ENCODE measurements at regions not wholly inside any gene's neighbourhood (a gene's known extent, or its start where the extent isn't known, plus 50 kb on each side); places are given as distances from the start of the nearest gene placed in this dataset.
"Not testable (repeated sequence)": the region's sequence is repeated elsewhere in the genome, so short reads cannot be mapped to it uniquely, and the experiment has no call there.

DNA sequence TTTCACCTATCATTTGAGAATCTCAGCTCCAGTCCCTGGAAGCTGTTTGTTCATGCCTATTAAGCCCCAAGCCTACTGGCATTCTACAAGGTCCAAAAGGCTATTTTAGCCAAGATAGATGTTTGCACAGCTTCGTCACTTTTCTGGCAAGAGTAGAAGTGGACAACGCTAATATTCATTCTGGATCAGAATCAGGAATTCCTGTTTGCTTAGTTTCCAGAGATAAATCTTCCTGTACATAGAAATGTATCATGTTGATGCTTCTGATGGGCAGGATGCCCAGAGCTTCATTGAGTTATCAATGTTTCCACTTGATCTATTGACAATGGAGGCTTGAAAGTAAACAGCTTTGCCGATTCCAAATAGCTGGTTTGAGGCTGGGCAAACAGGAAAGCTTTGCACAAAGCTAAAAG lies 260.7 kb upstream of the CA10 start:
- DNase-seq: peak in 7 of 56 donors; percentile 0 to 29 (median 8)

DNA sequence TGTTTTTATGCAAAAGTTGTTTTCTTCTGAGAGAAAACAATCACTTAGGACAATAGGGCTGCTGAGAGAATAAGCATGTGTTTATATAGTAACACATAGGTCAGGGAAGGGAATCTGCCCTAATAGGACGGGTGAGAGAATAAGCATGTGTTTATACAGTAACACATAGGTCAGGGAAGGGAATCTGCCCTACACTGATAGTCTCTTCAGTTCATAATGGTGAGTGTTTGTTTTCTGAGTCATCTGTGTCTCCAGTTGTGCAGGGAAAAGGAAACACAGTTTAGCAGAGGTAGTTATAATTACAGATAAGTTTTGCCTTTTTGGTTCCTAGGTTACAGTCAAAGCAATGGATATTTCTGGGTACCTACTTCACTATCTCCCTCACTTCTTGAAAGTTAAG lies 252.3 kb upstream of the CA10 start:
- DNase-seq: no peak

DNA sequence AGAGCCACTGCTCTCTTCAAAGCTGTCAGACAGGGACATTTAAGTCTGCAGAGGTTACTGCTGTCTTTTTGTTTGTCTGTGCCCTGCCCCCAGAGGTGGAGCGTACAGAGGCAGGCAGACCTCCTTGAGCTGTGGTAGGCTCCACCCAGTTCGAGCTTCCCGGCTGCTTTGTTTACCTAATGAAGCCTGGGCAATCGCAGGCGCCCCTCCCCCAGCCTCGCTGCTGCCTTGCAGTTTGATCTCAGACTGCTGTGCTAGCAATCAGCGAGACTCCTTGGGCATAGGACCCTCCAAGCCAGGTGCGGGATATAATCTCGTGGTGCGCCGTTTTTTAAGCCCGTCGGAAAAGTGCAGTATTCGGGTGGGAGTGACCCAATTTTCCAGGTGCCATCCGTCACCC lies 250.7 kb upstream of the CA10 start:
- DNase-seq: not testable (repeated sequence)

DNA sequence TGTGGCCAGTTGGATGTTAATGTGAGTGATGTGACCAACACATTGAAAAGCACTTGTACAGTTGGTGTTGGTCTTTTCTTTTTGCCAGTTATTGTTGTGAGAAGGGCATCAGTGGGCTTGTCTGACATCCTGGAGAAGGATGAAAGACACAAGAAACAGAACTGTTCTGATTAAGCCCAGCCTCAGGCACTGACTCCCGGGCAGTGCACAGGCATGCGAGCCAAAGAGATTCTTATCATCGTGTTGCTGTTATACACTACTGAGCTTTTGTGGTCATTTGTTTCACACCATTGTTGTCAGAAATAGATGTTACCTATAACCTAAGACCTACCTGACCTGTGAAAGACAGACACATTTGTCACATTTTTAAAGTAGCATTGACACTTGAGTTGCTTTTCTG lies 236.8 kb upstream of the CA10 start:
- no peak for DNase-seq

DNA sequence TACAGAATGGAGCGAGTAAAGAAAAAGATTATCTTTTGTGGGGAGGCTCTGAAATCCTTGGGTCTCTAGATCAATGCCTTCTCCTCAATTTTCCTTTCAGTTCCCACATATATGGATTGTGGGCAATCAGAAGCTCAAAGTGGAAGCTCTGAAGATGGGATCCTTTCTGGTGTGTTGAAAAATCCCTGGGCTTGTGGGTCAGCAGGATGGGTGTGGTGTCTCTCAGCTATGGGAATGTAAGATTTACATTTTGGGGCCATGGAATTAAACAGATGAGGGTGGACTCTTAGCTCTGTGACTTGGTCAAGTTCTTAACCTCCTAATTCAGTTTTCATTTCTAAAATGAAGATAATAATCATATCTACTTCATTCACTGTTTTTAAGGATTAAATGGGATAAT lies 231.9 kb upstream of the CA10 start:
- no peak for DNase-seq

DNA sequence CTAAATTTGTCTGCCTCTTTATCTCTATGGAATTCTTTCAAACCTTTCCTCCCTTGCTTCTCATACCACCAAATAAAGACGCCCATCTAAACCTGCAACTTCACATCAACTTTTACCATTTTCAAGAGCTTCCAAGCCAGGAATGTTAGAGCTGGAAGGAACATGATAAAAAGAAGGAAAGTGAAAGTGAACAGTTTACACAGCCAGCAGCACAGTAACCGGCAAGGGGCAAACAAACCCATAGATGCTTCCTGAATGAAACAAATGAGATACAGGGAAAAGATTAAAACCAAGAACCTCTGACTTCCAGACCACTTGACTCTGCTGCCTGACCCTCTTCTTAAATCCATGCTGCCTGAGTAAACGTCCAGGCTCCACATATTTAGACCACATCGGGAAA lies 231.1 kb upstream of the CA10 start:
- DNase-seq: no peak

DNA sequence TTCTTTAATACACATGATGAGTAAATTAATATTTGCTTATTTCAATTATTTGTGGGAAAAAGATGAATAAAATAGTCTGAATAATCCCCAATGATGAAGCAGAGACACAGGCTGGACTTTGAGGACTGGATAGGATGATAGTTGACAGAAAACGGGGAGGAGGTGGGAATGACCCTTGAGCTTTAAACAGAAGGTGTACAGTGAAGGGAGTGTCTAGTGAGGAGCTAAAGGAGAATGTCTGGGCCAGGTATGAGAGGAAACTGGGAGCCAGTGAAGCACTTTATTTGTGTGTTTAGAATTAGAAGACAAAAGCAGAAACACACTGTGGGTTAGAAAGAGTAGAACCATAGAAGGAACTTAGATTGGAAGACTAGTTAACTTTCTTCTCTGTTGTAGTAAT lies 230.4 kb upstream of the CA10 start:
- no peak for DNase-seq

DNA sequence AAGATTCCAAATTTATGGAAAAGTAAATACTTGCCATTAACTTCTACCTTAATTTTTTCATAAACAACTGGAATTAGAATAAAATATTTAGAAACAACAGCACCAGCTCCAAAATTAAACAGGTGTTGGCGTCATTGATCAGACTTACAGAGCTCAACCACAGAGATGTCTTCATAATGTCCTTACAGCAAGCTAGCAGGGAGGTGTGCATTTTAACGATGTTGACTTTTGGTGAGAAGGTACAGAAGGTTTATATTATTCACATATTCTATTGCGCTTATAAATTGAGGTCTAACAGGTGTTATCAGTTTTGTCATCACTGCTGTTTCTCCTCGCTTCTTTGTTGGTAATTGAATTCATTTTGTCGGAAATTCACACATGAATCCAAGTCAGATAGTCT lies 226.2 kb upstream of the CA10 start:
- no peak for DNase-seq

DNA sequence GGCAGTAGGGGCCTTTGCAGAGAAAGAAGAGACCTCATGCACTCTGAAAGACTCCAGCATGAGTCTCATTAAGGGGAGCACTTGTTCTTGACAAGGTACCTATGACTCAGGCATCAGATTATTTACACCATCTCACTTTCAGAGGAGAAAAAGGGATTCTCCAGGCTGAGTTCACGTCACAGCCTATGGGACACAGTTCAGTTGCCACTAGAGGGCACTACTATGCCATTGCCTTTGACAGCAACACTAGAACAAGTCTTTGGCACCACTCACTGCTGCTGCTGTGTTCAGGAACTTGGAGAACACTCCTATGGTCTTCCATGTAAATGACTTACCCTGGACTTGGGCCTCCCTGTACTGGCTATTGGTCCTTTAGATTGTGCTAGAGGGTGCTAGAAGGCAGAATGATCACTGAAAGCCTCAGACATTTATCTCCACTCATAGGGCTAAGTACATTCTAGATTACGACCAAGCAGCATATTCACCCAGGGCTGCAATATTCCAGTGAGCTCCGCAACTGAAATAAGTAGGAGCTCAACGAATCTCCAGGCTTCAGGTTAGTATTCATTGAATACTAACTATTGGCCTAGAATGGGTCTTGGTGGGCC lies 225.1 kb upstream of the CA10 start:
- DNase-seq: peak in 45 of 56 donors; percentile 1 to 77 (median 26)

DNA sequence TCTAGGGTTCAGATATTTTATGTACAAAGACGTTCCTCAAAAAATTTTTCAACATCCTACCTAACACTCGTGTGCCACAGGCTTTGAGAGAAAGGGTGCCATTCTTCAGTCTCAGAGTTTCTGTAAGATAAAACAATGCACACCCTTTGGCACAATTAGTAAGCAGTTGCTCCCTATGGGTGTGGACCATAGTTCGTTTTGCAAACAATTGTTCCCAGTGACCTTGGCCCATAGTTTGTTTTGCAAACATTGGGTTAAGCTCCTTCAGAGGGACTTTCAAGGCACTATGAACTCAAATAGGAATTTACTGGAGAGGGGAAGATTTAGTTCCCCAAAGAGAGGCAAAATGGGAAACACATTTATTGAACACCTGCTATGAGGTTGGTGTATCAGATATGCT lies 220.3 kb upstream of the CA10 start:
- DNase-seq: no peak

DNA sequence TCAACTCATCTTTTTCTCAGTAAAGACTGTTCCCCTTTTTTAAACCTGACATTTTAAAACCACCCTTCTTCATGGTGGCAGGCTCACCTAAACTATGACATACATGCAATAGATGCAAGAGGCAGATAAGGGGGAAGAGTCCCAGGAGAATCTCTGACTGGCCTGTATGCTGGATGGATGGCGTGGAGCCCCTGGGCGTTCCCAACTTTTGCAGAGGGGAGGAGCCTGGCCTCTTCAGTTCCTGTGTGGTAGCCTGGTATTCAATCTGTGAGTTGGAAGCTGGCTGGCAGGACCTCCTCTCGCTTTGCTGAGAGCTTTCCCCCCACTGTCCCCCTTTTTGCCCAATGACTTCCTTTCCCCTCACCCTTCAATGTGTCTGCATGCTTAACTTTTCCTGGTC lies 217.6 kb upstream of the CA10 start:
- no peak for DNase-seq

DNA sequence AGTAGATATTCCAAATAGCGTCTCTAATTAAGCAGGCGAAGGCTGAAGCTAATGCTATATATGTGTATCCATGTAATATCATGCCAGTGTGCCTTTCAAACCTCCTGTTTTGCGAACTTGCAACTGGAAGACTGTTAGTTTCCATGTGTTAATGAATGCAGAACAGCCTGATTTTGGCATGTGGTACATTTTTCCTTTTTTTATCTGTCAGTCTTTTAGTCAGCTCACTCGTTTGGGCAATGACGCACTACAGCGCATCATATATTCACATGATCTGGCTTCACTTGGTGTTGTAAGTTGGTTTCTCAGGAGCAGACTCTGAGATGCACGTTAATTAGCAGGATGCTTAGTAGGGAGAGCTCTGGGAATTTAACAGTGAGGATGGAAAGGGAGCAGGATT lies 210.4 kb upstream of the CA10 start:
- no peak for DNase-seq

DNA sequence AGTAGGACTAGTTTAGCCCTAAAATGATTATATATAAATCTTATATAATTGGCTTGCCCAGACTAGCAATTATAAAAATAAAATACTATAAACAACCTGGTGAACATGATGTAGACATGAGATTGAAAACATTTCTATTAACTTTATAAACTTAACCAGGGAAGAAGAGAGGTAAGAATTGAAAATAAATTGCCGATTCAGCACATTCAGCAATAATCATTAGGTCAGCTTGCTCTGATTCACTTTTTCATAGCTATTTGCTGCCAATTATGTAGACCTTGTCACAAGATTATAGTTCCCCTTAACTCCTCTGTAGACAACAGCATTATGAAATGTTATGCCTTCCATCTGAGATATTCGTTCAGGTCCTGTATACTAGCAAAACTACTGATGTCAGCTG lies 199.3 kb upstream of the CA10 start:
- no peak for DNase-seq

DNA sequence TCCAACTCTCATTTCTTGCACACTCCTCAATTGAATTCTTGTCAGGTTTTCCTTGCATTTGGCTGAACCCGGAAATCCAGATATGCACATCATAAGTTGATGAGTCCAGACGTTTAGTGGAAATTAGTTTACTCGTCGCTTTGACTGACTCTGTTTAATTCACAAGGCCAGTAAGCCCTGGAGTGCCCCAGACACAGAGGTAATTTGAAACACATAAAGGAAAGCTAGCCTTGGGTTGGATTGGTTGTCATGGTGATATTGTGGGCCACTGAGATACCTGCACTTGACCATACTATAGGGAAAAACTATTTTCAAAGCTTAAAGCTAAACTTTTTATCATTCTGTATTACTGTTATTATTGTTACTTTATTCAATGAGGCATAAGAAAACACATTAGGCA lies 178.3 kb upstream of the CA10 start:
- no peak for DNase-seq

DNA sequence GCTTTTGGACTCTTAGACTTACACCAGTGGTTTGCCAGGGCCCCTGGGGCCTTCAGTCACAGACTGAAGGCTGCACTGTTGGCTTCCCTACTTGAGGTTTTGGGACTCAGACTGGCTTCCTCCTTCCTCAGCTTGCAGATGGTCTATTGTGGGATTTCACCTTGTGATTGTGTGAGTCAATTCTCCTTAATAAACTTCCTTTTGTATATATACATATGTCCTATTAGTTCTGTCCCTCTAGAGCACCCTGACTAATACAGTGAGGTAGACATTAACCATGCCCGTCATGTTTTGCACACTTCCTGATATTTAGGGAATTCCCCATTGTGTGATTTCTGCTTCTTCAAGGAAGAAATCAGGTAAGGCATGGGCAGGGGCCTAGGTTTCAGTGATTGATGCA lies 147.8 kb upstream of the CA10 start:
- no peak for DNase-seq

DNA sequence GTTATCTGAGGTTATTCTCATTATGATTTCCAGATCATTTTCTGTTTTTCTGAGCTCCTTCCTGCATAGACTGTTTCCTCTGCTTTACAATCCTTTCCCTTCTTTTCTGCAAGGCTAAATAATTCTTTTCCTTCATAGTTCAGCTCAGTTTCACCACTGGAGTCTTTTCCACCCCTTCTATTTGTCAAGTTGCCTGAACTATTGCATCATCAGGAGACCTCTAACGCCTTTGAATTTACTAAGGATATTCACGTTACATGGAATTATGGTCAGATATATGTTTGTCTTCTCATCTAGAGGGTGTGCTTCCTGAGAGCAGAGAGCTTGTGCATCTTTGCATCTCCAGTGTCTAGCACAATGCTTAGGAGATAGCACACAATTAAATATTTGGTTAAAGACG lies 140.4 kb upstream of the CA10 start:
- DNase-seq: no peak

DNA sequence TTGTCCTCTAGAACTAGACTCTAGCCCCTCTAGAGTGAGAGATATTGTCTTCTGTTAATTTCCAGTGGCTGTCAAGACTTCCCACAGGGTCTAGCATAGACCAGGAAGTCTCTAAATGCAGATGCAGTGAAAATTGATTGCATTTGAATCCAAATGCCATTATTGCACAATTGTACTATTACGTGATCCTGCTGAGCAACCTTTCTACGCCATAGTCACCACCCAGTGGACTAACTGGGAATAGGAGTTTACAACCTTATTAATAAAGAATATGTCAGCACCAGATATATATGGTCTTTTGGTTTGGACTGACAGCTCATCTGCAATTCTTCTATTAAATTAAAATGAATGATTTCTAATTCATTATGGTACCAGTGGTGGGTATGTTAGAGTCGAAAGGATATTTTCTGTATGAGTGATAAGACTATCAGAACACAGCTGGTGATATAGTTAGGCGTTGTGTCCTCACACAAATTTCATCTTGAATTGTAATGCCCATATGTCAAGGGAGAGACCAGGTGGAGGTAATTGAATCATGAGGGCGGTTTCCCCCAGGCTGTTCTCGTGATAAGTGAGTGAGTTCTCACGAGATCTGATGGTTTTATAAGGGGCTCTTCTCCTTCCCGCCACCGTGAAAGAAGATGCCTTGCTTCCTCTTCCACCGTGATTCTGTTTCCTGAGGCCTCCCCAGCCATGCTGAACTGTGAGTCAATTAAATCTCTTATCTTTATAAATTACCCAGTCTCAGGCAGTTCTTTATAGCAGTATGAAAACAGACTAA lies 138.9 kb upstream of the CA10 start:
- DNase-seq: no peak

DNA sequence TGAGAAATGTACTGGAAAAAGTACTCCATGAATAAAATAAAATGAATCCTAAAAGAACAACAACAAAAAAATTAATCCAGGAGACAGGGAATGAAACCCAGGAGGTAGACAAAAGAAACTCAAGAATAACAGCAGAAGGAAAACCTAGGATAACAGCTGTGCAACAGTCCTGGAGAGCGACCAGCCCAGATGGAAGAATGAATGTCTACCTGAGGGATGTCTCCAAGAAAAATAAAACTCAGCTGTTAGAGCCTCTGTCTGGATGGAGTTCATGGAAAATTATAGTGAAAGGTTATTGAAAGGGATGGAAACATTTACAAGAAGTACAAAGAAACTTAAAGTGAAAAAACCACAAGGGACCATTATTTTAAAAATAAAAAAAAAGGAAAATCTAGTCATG lies 135.8 kb upstream of the CA10 start:
- DNase-seq: no peak

DNA sequence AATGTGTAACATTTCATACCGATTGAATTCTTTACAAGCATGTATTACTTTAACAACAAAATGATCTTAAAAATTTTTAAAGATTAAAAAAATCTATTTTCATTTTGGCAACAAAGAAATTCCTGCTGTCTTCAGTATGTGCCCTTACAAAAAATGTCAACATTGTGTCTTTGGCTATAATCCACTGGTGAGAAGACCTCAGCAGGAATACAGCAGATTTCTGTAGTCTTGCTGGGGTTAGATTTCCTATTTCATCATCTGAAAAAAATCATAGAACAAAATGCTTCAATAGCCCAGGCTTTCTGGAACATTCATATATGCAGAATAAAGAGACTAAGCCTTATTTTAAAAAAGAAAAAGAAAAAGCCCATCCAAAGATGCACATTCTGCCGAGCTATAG lies 129.1 kb upstream of the CA10 start:
- DNase-seq: no peak

DNA sequence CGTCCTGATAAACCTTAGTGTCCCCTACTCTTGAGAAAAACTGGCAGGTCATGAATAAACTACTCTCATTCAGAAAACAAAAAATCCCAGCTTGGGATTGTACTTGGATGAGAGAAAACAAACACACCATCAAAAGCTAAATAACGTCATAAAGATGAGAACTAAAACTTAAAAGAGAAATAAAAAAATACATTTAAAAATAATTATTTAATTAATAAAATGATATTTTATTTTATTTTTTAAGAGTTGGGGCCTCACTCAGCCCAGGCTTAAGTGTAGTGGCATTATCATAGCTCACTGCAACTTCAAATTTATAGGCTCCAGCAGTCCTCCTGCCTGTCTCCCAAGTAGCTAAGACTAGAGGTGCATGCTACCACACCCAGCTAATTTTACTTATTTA lies 125.4 kb upstream of the CA10 start:
- DNase-seq: no peak

DNA sequence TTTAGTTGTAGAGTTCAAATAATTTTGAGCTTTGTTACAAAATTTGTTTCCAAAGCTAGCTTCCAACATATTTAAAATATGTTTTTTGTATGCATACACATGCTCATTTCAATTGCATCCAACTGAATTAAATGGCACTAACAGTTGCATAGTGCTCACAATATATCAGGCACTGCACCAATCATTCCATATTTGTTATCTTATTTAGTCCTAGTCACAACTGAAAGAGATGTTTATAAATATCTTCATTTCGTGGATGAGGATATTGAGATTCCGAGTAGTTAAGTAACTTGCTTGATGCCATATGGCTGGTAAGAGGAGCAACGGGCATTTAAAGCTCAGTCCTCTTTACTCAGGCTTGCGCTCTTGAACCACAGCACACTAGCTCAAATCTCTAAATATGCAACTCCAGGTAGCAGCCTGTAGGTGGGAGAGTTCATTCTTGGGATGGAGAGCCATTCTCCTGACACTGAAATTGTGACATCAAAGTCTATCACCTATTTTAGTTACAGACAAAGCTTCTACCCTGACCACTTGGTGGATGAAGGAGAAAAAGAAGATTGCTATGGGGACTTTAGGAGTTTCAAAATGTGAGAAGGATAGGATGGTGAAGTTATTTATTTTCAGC lies 118.0 kb upstream of the CA10 start:
- DNase-seq: no peak

DNA sequence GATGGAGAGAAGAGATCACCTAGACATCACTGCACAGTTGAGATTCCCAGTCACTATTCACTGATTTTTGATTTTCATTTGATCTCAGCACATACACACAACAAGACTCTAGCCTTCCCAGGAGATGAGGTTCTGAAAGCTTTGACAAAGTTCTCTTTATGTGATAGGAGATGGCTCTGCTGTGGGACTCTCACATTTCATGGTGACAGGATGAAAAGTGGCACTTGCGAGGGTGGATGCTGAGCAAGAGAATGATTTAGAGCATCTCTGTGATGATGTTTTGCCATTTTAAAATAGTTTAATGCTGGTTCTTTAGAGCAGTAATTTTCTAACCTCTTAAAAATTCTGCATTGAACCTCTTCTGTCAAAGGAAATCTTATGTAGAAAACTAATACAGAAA lies 113.3 kb upstream of the CA10 start:
- peak in 2 of 56 donors; percentile 3 to 11 for DNase-seq

DNA sequence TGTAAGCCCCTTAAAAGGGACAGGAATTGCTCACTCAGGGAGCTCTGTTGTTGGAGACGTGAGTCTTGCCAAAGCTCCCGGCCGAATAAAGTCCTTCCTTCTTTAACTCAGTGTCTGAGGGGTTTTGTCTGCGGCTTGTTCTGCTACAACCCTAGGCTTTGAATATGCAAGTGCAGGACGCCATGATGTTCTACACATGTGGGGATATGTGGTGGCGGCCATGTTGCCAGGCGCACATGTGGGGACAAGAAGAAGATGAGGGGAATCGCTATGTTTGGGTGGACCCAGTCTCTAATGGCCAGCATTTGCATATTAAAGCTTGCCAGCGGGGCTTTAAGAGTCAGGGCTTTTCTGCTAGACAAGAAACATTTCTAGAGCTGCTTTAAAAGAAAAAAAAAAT lies 96.8 kb upstream of the CA10 start:
- no peak for DNase-seq
